ENCODE measurements at regions not wholly inside any gene's neighbourhood (a gene's known extent, or its start where the extent isn't known, plus 50 kb on each side); places are given as distances from the start of the nearest gene placed in this dataset.

DNA sequence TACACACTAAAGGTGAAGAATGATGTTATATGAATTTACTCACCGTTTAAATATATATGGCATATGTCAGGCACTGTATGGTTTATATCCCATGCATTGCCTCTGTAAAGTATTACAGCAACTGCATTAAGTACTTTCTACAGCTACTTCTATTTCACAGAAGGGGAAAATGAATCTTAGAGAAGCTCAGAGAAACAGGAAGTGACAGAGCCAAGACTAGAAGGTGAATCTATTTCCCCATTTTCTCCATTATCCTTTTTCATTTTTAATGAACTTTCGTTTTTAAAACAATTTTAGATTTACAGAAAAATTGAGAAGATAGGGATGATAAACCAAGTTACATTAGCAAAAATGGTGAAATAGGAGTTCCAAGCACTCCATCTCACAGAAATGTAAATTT, 863.3 kb downstream of the UQCRFS1 start:
- TF ChIP-seq POLR2AphosphoS5 (IDR thresholded peaks at IDR 0.05; ENCODE audit: low read depth) (no peak), SPI1 (IDR thresholded peaks at IDR 0.05; ENCODE audit: borderline replicate concordance, low read depth) (peak; percentile 93), GABPA (IDR thresholded peaks at IDR 0.05; ENCODE audit: low read depth) (no peak)
- no peak overlapping the region for H3K4me3 ChIP-seq (replicated peaks; ENCODE audit: insufficient read depth, low read length)
- H3K27me3 ChIP-seq (ENCODE audit: insufficient read depth, poor library complexity, severe bottlenecking) = no peaks in the 10 kb centered on the region
- DNase-seq (ENCODE audit: low read depth in 1 of 2, low spot score in 1 of 2) = no peak
- H3K27ac ChIP-seq (replicated peaks) = no peak overlapping the region

DNA sequence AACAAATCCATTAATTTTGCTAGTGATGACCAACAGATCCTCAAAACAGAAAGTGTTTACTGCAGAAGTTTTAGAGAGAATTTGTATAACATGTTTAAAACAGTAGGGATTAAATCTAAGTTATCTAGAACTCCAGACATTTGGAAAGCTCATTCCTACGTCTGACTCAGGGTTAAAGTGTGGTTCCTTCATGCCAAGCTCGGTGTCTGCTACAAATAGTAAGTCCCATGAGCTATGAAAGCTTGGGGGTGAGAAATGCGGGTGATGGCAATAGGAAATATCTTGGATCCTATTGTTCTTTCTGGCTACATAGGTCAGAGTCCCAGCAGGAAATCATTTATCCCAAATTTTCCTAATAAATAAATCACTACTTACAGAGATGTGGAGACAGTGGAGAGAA, 867.1 kb downstream of the UQCRFS1 start:
- Histone ChIP-seq H3K4me3 (replicated peaks; ENCODE audit: insufficient read depth, low read length) (no peak overlapping the region), H3K27me3 (ENCODE audit: insufficient read depth, poor library complexity, severe bottlenecking) (no peaks in the 10 kb centered on the region), H3K27ac (replicated peaks) (no peak overlapping the region)
- DNase-seq (ENCODE audit: low read depth in 1 of 2, low spot score in 1 of 2) = no peak
- TF ChIP-seq POLR2AphosphoS5 (IDR thresholded peaks at IDR 0.05; ENCODE audit: low read depth) = no peak
- TF ChIP-seq, protein P1, sequence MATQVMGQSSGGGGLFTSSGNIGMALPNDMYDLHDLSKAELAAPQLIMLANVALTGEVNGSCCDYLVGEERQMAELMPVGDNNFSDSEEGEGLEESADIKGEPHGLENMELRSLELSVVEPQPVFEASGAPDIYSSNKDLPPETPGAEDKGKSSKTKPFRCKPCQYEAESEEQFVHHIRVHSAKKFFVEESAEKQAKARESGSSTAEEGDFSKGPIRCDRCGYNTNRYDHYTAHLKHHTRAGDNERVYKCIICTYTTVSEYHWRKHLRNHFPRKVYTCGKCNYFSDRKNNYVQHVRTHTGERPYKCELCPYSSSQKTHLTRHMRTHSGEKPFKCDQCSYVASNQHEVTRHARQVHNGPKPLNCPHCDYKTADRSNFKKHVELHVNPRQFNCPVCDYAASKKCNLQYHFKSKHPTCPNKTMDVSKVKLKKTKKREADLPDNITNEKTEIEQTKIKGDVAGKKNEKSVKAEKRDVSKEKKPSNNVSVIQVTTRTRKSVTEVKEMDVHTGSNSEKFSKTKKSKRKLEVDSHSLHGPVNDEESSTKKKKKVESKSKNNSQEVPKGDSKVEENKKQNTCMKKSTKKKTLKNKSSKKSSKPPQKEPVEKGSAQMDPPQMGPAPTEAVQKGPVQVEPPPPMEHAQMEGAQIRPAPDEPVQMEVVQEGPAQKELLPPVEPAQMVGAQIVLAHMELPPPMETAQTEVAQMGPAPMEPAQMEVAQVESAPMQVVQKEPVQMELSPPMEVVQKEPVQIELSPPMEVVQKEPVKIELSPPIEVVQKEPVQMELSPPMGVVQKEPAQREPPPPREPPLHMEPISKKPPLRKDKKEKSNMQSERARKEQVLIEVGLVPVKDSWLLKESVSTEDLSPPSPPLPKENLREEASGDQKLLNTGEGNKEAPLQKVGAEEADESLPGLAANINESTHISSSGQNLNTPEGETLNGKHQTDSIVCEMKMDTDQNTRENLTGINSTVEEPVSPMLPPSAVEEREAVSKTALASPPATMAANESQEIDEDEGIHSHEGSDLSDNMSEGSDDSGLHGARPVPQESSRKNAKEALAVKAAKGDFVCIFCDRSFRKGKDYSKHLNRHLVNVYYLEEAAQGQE (IDR thresholded peaks at IDR 0.05; ENCODE audit: insufficient replicate concordance, low read depth) = no peak
- TF ChIP-seq, protein P2, sequence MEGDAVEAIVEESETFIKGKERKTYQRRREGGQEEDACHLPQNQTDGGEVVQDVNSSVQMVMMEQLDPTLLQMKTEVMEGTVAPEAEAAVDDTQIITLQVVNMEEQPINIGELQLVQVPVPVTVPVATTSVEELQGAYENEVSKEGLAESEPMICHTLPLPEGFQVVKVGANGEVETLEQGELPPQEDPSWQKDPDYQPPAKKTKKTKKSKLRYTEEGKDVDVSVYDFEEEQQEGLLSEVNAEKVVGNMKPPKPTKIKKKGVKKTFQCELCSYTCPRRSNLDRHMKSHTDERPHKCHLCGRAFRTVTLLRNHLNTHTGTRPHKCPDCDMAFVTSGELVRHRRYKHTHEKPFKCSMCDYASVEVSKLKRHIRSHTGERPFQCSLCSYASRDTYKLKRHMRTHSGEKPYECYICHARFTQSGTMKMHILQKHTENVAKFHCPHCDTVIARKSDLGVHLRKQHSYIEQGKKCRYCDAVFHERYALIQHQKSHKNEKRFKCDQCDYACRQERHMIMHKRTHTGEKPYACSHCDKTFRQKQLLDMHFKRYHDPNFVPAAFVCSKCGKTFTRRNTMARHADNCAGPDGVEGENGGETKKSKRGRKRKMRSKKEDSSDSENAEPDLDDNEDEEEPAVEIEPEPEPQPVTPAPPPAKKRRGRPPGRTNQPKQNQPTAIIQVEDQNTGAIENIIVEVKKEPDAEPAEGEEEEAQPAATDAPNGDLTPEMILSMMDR (IDR thresholded peaks at IDR 0.05; ENCODE audit: insufficient read depth, low read length) = no peak

DNA sequence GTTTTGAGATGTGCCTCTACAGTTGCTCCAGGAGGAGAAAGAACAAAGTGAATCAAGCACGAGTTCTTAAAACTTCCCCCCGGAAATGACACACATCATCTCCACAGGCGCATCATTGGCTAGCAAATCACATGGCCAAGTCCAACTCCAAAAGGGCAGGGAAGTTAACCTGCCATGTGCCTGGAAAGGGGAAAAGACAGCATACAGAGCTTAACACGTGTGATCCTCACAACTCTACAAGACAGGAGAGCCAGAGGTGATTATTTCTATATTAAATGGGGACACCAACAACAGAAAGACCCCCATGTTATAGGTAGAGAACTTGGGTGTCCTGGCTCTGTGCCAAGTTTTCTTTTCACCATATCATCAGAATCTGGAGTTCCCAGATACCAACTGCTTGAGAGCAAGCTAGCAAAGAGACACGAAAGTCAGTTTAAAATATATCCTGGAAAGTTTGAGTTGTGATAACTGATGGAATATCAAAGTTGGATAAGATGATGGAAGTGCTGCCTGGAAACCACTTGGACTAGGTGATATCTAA, 871.1 kb downstream of the UQCRFS1 start:
- no peak overlapping the region for H3K27ac ChIP-seq (replicated peaks)
- no peak for DNase-seq (ENCODE audit: low read depth in 1 of 2, low spot score in 1 of 2)
- no peak for TF ChIP-seq GABPA (IDR thresholded peaks at IDR 0.05; ENCODE audit: low read depth)
- TF ChIP-seq, protein P1 (IDR thresholded peaks at IDR 0.05; ENCODE audit: insufficient replicate concordance, low read depth) = no peak
- TF ChIP-seq SPI1 (IDR thresholded peaks at IDR 0.05; ENCODE audit: borderline replicate concordance, low read depth) = no peak
- TF ChIP-seq POLR2AphosphoS5 (IDR thresholded peaks at IDR 0.05; ENCODE audit: low read depth) = no peak
- TF ChIP-seq, protein P2 (IDR thresholded peaks at IDR 0.05; ENCODE audit: insufficient read depth, low read length) = no peak
- H3K27me3 ChIP-seq (ENCODE audit: insufficient read depth, poor library complexity, severe bottlenecking) = no peaks in the 10 kb centered on the region
- no peak overlapping the region for H3K4me3 ChIP-seq (replicated peaks; ENCODE audit: insufficient read depth, low read length)

DNA sequence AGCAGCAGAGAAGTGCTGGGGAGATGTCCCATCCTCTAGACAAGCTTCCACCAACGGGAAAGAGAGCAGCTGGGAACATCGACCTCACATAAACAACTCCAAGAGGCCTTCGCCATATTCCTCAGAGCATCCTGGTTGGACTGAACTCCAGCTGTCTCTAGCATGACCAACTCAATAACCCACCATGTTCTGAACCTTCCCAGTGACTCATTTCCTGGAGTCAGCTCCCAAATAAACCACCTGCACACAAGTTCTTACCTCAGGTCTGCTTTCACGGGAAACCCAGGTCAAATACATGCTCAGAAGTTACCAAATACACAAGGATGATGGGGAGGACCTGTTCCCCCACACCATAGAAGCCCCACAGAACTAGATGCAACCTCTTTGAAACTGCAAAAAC, 878.5 kb downstream of the UQCRFS1 start:
- TF ChIP-seq SPI1 (IDR thresholded peaks at IDR 0.05; ENCODE audit: borderline replicate concordance, low read depth) (no peak), POLR2AphosphoS5 (IDR thresholded peaks at IDR 0.05; ENCODE audit: low read depth) (no peak), GABPA (IDR thresholded peaks at IDR 0.05; ENCODE audit: low read depth) (no peak)
- TF ChIP-seq, protein P1 (IDR thresholded peaks at IDR 0.05; ENCODE audit: insufficient replicate concordance, low read depth) = no peak
- TF ChIP-seq, protein P2 (IDR thresholded peaks at IDR 0.05; ENCODE audit: insufficient read depth, low read length) = no peak
- no peak overlapping the region for H3K27ac ChIP-seq (replicated peaks)
- no peak for DNase-seq (ENCODE audit: low read depth in 1 of 2, low spot score in 1 of 2)
- no peak overlapping the region for H3K4me3 ChIP-seq (replicated peaks; ENCODE audit: insufficient read depth, low read length)
- H3K27me3 ChIP-seq (ENCODE audit: insufficient read depth, poor library complexity, severe bottlenecking) = no peaks in the 10 kb centered on the region
